Thoracic aorta (tissue), 2 donors: ENCODE measurements at regions not wholly inside any gene's neighbourhood (a gene's known extent, or its start where the extent isn't known, plus 50 kb on each side); places are given as distances from the start of the nearest gene placed in this dataset.

Source experiments
- ATAC-seq: fragments of 150-250 bp; one replicate; pipeline ENCODE4 v1.8.0; 2017; ENCODE audit warnings: low read depth; ENCODE audit not compliant: insufficient number of reproducible peaks, low FRiP score
- DNase-seq: peaks from one replicate; pipeline ENCODE4 v3.0.0-alpha.2; 2020; ENCODE audit warnings: low spot score
- H3K27ac ChIP-seq, 2 donors: fragments of 200-600 bp; sonication (generic); 1 replicate in 1 of 2; 2 replicates in 1 of 2; pipeline ENCODE4 v1.5.1; 2016; ENCODE audit warnings: mild to moderate bottlenecking in 2 of 2, moderate library complexity in 2 of 2
- H3K27me3 ChIP-seq: fragments of 200-600 bp; sonication (generic); replicated peaks from 2 replicates; pipeline ENCODE4 v1.6.0; 2016; ENCODE audit warnings: mild to moderate bottlenecking; ENCODE audit not compliant: insufficient read depth
- H3K36me3 ChIP-seq: fragments of 200-600 bp; sonication (generic); one replicate; pipeline ENCODE4 v1.5.1; 2016
- H3K4me1 ChIP-seq, 2 donors: fragments of 200-600 bp; sonication (generic); 1 replicate in 1 of 2; 2 replicates in 1 of 2; pipeline versions ENCODE4 v1.5.1 to v1.6.0; 2016; ENCODE audit warnings: low read depth in 2 of 2, mild to moderate bottlenecking in 1 of 2; ENCODE audit not compliant: control insufficient read depth in 1 of 2
- H3K4me3 ChIP-seq: fragments of 200-600 bp; sonication (generic); 2 replicates; pipeline ENCODE4 v1.5.1; 2016; ENCODE audit warnings: mild to moderate bottlenecking
- H3K9me3 ChIP-seq: fragments of 200-600 bp; sonication (generic); 2 replicates; pipeline ENCODE4 v1.5.1; 2016
- CTCF ChIP-seq: fragments of 200-600 bp; sonication (generic); IDR thresholded peaks from one replicate; pipeline ENCODE4 v1.5.1; 2019; ENCODE audit warnings: antibody characterized with exemption

GRCh38 chr5:145101246-145101645, 733.9 kb downstream of the PRELID2 start:
- H3K27me3 ChIP-seq, result no peaks in the 10 kb centered on the region

GRCh38 chr5:145090115-145090514, 745.0 kb downstream of the PRELID2 start:
- no peaks in the 10 kb centered on the region for H3K36me3 ChIP-seq
- no peaks in the 10 kb centered on the region for H3K27me3 ChIP-seq
- H3K27ac ChIP-seq, result no peak overlapping the region
- no peaks in the 10 kb centered on the region for H3K9me3 ChIP-seq
- H3K4me1 ChIP-seq, result no peaks in the 10 kb centered on the region
- no peak for TF ChIP-seq CTCF
- DNase-seq (no peak), ATAC-seq (no peak)
- no peak overlapping the region for H3K4me3 ChIP-seq

More at GRCh38 chr5:145101246-145101645, 733.9 kb downstream of the PRELID2 start:
- TF ChIP-seq CTCF, result no peak
- no peaks in the 10 kb centered on the region for H3K36me3 ChIP-seq
- no peaks in the 10 kb centered on the region for H3K9me3 ChIP-seq
- no peak for DNase-seq
- no peak overlapping the region for H3K4me3 ChIP-seq
- ATAC-seq, result no peak
- no peak overlapping the region for H3K27ac ChIP-seq
- H3K4me1 ChIP-seq, result no peaks in the 10 kb centered on the region

GRCh38 chr5:145084834-145085233, 750.3 kb downstream of the PRELID2 start:
- no peak overlapping the region for H3K27ac ChIP-seq
- H3K4me1 ChIP-seq, result no peaks in the 10 kb centered on the region
- no peaks in the 10 kb centered on the region for H3K9me3 ChIP-seq
- TF ChIP-seq CTCF, result no peak
- H3K4me3 ChIP-seq, result no peak overlapping the region
- no peaks in the 10 kb centered on the region for H3K27me3 ChIP-seq
- ATAC-seq (no peak), DNase-seq (no peak)
- H3K36me3 ChIP-seq, result no peaks in the 10 kb centered on the region

GRCh38 chr5:145077028-145077427, 758.1 kb downstream of the PRELID2 start:
- Histone ChIP-seq H3K36me3 (no peaks in the 10 kb centered on the region), H3K4me1 (no peaks in the 10 kb centered on the region), H3K27me3 (no peaks in the 10 kb centered on the region), H3K27ac (no peak overlapping the region), H3K4me3 (no peak overlapping the region), H3K9me3 (no peaks in the 10 kb centered on the region)
- no peak for TF ChIP-seq CTCF
- no peak for DNase-seq
- no peak for ATAC-seq

GRCh38 chr5:145076040-145076439, 759.1 kb downstream of the PRELID2 start:
- ATAC-seq (no peak), DNase-seq (no peak)
- Histone ChIP-seq H3K27me3 (no peaks in the 10 kb centered on the region), H3K36me3 (no peaks in the 10 kb centered on the region), H3K4me1 (no peaks in the 10 kb centered on the region), H3K27ac (no peak overlapping the region), H3K4me3 (no peak overlapping the region), H3K9me3 (no peaks in the 10 kb centered on the region)
- no peak for TF ChIP-seq CTCF
